ENCODE measurements at regions not wholly inside any gene's neighbourhood (a gene's known extent, or its start where the extent isn't known, plus 50 kb on each side); places are given as distances from the start of the nearest gene placed in this dataset.

GRCh38 chr9:129340427-129341170 lies 162.5 kb upstream of the IER5L start:
- TF ChIP-seq CTCF (IDR thresholded peaks at IDR 0.05) = no peak
- no peak for DNase-seq
- H3K9ac ChIP-seq (ENCODE audit: low read depth in 2 of 2, low read length in 2 of 2) = no peak overlapping the region
- H3K36me3 ChIP-seq = no peaks in the 10 kb centered on the region
- intact Hi-C loops (cut with DNase I) = no loop called here
- H3K4me1 ChIP-seq = peaks cover 7% of the 10 kb centered on the region
- no peaks in the 10 kb centered on the region for H3K27me3 ChIP-seq
- H3K4me3 ChIP-seq = no peak overlapping the region
- no peaks in the 10 kb centered on the region for H3K9me3 ChIP-seq
- no peak overlapping the region for H3K27ac ChIP-seq

- DNase-seq = no peak
- no peak overlapping the region for H3K9ac ChIP-seq (ENCODE audit: low read depth in 2 of 2, low read length in 2 of 2)
- H3K36me3 ChIP-seq = no peaks in the 10 kb centered on the region
- H3K9me3 ChIP-seq = no peaks in the 10 kb centered on the region
- H3K4me1 ChIP-seq = peaks cover 14% of the 10 kb centered on the region
- intact Hi-C loops (cut with DNase I) = no loop called here
- no peaks in the 10 kb centered on the region for H3K27me3 ChIP-seq
- TF ChIP-seq CTCF (IDR thresholded peaks at IDR 0.05) = no peak
- no peak overlapping the region for H3K4me3 ChIP-seq
- no peak overlapping the region for H3K27ac ChIP-seq
Measured at GRCh38 chr9:129339539-129340157, 161.6 kb upstream of the IER5L start.

GRCh38 chr9:129338724-129339430 lies 160.8 kb upstream of the IER5L start:
- Histone ChIP-seq H3K36me3 (no peaks in the 10 kb centered on the region), H3K27ac (no peak overlapping the region), H3K9me3 (no peaks in the 10 kb centered on the region), H3K27me3 (no peaks in the 10 kb centered on the region), H3K9ac (ENCODE audit: low read depth in 2 of 2, low read length in 2 of 2) (peak overlapping the region in 1 of 2 donors; percentile 9), H3K4me3 (no peak overlapping the region), H3K4me1 (peaks cover 19% of the 10 kb centered on the region)
- no peak for DNase-seq
- TF ChIP-seq CTCF (IDR thresholded peaks at IDR 0.05) = no peak
- intact Hi-C loops (cut with DNase I) = no loop called here

GRCh38 chr9:129337336-129338140 lies 159.5 kb upstream of the IER5L start:
- Histone ChIP-seq H3K4me3 (peak overlapping the region; percentile 26), H3K4me1 (peaks cover 23% of the 10 kb centered on the region), H3K27me3 (no peaks in the 10 kb centered on the region), H3K36me3 (no peaks in the 10 kb centered on the region), H3K9me3 (no peaks in the 10 kb centered on the region), H3K27ac (peak overlapping the region; percentile 17), H3K9ac (ENCODE audit: low read depth in 2 of 2, low read length in 2 of 2) (peak overlapping the region; percentile 8 to 12)
- intact Hi-C loops (cut with DNase I) = no loop called here
- no peak for TF ChIP-seq CTCF (IDR thresholded peaks at IDR 0.05)
- no peak for DNase-seq

Data from colonic mucosa (tissue), 4 donors.